Ovary (tissue), 3 donors: ENCODE measurements at regions not wholly inside any gene's neighbourhood (a gene's known extent, or its start where the extent isn't known, plus 50 kb on each side); places are given as distances from the start of the nearest gene placed in this dataset.

Source experiments
- CTCF ChIP-seq, 3 donors: fragments of 450-650 bp in 2 of 3; fragments of 200-600 bp in 1 of 3; IDR thresholded peaks; one replicate each; pipeline versions ENCODE4 v1.5.1 to v1.8.0; 2016 to 2022; ENCODE audit warnings: antibody characterized with exemption in 3 of 3, mild to moderate bottlenecking in 1 of 3
- POLR2A ChIP-seq: fragments of 450-650 bp; IDR thresholded peaks from one replicate; pipeline ENCODE4 v1.6.1; 2017; ENCODE audit warnings: antibody characterized with exemption, mild to moderate bottlenecking, moderate library complexity
- donor health status: DM: no; HTN: no; CAD: no.

- TF ChIP-seq POLR2A (no peak), CTCF (IDR thresholded peaks at IDR 0.05) (no peak)
Measured at GRCh38 chr16:5758281-5758680, 660.7 kb upstream of the EEF2KMT start.
